ENCODE measurements at regions not wholly inside any gene's neighbourhood (a gene's known extent, or its start where the extent isn't known, plus 50 kb on each side); places are given as distances from the start of the nearest gene placed in this dataset.

GRCh38 chr1:60936163-60936562 lies 146.2 kb upstream of the NFIA start:
- TF ChIP-seq MAX (CRISPR knock-in tag; IDR thresholded peaks at IDR 0.05): no peak
- TF ChIP-seq CTCF (IDR thresholded peaks at IDR 0.05): no peak
- TF ChIP-seq JUN (CRISPR knock-in tag; IDR thresholded peaks at IDR 0.05): no peak
- TF ChIP-seq PRDM15 (CRISPR knock-in tag; IDR thresholded peaks at IDR 0.05): no peak
- no peak for TF ChIP-seq GABPB1 (CRISPR knock-in tag; IDR thresholded peaks at IDR 0.05)
